ENCODE measurements at regions not wholly inside any gene's neighbourhood (a gene's known extent, or its start where the extent isn't known, plus 50 kb on each side); places are given as distances from the start of the nearest gene placed in this dataset.

- no peak for DNase-seq
Measured at GRCh38 chr17:83144421-83145357, 65.3 kb downstream of the METRNL start.

GRCh38 chr17:83145358-83145738 lies 65.9 kb downstream of the METRNL start:
- DNase-seq, result no peak

- no peak for DNase-seq
Measured at GRCh38 chr17:83145831-83146230, 66.4 kb downstream of the METRNL start.

- DNase-seq, result no peak
Measured at GRCh38 chr17:83146347-83146746, 66.9 kb downstream of the METRNL start.

GRCh38 chr17:83147280-83147679 lies 67.9 kb downstream of the METRNL start:
- no peak for DNase-seq

GRCh38 chr17:83148317-83149028 lies 69.1 kb downstream of the METRNL start:
- no peak for DNase-seq

- DNase-seq, result no peak
Measured at GRCh38 chr17:83149029-83149725, 69.8 kb downstream of the METRNL start.

- DNase-seq, result no peak
Measured at GRCh38 chr17:83149761-83150251, 70.4 kb downstream of the METRNL start.

- no peak for DNase-seq
Measured at GRCh38 chr17:83150369-83151055, 71.1 kb downstream of the METRNL start.

- DNase-seq, result no peak
Measured at GRCh38 chr17:83151056-83151441, 71.6 kb downstream of the METRNL start.

GRCh38 chr17:83151442-83152226 lies 72.2 kb downstream of the METRNL start:
- no peak for DNase-seq

- DNase-seq, result no peak
Measured at GRCh38 chr17:83152227-83152744, 72.9 kb downstream of the METRNL start.

- no peak for DNase-seq
Measured at GRCh38 chr17:83152745-83153611, 73.6 kb downstream of the METRNL start.

- no peak for DNase-seq
Measured at GRCh38 chr17:83153681-83154310, 74.4 kb downstream of the METRNL start.

GRCh38 chr17:83154311-83155127 lies 75.1 kb downstream of the METRNL start:
- no peak for DNase-seq

- peak in 1 of 2 donors; percentile 22 for DNase-seq
Measured at GRCh38 chr17:83155128-83156121, 76.0 kb downstream of the METRNL start.

- DNase-seq, result no peak
Measured at GRCh38 chr17:83156408-83156807, 77.0 kb downstream of the METRNL start.

All from stimulated activated CD4-positive, alpha-beta T cell treated with anti-CD3 and anti-CD28 coated beads, Interleukin-2, amount 100 ng/mL, for 24 hours (primary cell).